ENCODE measurements at regions not wholly inside any gene's neighbourhood (a gene's known extent, or its start where the extent isn't known, plus 50 kb on each side); places are given as distances from the start of the nearest gene placed in this dataset.
"Not testable (repeated sequence)": the region's sequence is repeated elsewhere in the genome, so short reads cannot be mapped to it uniquely, and the experiment has no call there.

DNA sequence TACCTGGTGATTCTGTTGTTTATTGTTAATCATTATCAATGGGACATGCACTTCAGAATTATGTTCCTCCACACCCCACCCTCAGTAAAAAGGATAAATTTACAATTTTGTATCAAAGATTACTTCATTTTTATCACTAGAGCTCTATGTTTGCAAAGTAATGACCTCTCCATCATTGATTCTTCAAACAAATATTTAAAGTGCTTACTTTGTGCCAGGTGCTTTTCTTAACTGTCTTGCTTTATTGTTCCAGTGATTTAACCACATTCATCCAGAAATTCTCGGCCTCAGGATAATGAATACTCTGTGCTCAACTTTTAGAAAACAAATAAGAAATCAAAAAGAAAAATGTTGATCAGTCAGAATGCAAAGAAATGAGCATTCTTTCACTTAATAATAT lies 144.9 kb upstream of the FOXP2 start:
- H3K27me3 ChIP-seq (ENCODE audit: control insufficient read depth, insufficient read depth, low read length): no peaks in the 10 kb centered on the region
- TF ChIP-seq, protein P1, sequence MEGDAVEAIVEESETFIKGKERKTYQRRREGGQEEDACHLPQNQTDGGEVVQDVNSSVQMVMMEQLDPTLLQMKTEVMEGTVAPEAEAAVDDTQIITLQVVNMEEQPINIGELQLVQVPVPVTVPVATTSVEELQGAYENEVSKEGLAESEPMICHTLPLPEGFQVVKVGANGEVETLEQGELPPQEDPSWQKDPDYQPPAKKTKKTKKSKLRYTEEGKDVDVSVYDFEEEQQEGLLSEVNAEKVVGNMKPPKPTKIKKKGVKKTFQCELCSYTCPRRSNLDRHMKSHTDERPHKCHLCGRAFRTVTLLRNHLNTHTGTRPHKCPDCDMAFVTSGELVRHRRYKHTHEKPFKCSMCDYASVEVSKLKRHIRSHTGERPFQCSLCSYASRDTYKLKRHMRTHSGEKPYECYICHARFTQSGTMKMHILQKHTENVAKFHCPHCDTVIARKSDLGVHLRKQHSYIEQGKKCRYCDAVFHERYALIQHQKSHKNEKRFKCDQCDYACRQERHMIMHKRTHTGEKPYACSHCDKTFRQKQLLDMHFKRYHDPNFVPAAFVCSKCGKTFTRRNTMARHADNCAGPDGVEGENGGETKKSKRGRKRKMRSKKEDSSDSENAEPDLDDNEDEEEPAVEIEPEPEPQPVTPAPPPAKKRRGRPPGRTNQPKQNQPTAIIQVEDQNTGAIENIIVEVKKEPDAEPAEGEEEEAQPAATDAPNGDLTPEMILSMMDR (IDR thresholded peaks at IDR 0.05): no peak
- no peaks in the 10 kb centered on the region for H3K9me3 ChIP-seq (ENCODE audit: control insufficient read depth, low read length)
- no peaks in the 10 kb centered on the region for H3K36me3 ChIP-seq (ENCODE audit: control insufficient read depth, insufficient read depth, low read length)
- H3K4me2 ChIP-seq (ENCODE audit: low read length): no peak overlapping the region
- no peak overlapping the region for H2AFZ ChIP-seq
- H3K4me3 ChIP-seq (ENCODE audit: low read depth, low read length): no peak overlapping the region
- H3K4me1 ChIP-seq: no peaks in the 10 kb centered on the region
- H3K27ac ChIP-seq: no peak overlapping the region
- no peaks in the 10 kb centered on the region for H3K79me2 ChIP-seq
- no peak overlapping the region for H3K9ac ChIP-seq

DNA sequence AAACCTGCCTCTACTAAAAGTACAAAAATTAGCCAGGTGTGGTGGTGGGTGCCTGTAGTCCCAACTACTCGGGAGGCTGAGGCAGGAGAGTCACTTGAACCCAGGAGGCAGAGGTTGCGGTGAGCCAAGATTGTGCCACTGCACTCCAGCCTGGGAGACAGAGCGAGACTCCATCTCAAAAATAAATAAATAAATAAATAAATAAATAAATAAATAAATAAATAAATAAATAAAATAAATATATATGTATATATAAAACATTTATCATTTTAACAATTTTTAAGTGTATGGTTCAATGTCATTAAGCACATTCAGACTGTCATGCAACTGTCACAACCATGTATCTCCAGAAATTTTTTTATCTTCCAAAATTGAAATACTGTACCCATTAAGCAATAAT lies 147.1 kb upstream of the FOXP2 start:
- H3K9ac ChIP-seq; H3K4me1 ChIP-seq; H3K79me2 ChIP-seq; H3K27me3 ChIP-seq (ENCODE audit: control insufficient read depth, insufficient read depth, low read length); H3K4me2 ChIP-seq (ENCODE audit: low read length); H2AFZ ChIP-seq; H3K27ac ChIP-seq; H3K36me3 ChIP-seq (ENCODE audit: control insufficient read depth, insufficient read depth, low read length); H3K9me3 ChIP-seq (ENCODE audit: control insufficient read depth, low read length); H3K4me3 ChIP-seq (ENCODE audit: low read depth, low read length): not testable (repeated sequence)

DNA sequence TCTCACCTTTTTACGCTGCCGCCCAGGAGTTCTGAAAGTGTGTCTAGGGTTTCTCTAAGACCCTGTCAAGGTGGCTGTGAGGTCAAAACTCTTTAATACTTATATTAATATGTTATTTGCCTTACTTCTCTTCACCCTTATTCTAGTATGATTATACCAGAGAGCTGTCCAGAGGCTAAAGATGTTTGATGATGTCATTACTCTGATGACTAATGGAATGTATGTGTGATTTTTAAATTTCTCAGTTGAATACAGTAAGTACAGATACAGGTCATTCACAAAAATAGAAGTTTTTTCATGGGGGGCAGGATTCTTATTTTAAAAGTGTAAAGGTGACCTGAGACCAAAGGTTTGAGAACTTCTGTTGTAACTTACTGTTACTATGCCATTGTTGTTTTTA lies 150.6 kb upstream of the FOXP2 start:
- no peak overlapping the region for H3K27ac ChIP-seq
- H3K4me1 ChIP-seq: no peaks in the 10 kb centered on the region

DNA sequence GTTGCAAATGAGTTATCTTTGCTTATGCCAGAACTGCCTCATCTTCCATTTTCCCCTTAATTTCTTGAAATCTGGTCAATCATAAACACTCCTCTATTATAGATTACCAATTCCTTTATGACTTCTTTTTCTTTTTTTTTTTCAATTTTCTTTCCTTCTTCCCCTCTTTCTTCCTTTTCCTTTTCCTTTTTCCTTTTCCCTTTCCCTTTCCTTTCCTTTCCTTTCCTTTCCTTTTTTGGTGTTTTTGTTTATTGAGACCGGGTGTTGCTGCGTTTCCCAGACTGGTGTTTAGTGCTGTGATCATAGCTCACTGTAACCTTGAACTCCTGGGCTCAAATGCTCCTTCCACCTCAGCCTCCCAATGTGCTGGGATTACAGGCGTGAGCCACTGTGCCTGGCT lies 151.4 kb upstream of the FOXP2 start:
- no peaks in the 10 kb centered on the region for H3K36me3 ChIP-seq (ENCODE audit: control insufficient read depth, insufficient read depth, low read length)
- H3K4me3 ChIP-seq (ENCODE audit: low read depth, low read length): no peak overlapping the region
- TF ChIP-seq, protein P1 (IDR thresholded peaks at IDR 0.05): no peak
- no peaks in the 10 kb centered on the region for H3K79me2 ChIP-seq
- H2AFZ ChIP-seq: no peak overlapping the region
- no peaks in the 10 kb centered on the region for H3K9me3 ChIP-seq (ENCODE audit: control insufficient read depth, low read length)
- H3K4me1 ChIP-seq: no peaks in the 10 kb centered on the region
- H3K27me3 ChIP-seq (ENCODE audit: control insufficient read depth, insufficient read depth, low read length): no peaks in the 10 kb centered on the region
- no peak overlapping the region for H3K27ac ChIP-seq
- no peak overlapping the region for H3K9ac ChIP-seq
- H3K4me2 ChIP-seq (ENCODE audit: low read length): no peak overlapping the region

More for the DNA sequence above, 150.6 kb upstream of the FOXP2 start:
- H3K4me2 ChIP-seq (ENCODE audit: low read length): no peak overlapping the region
- no peak overlapping the region for H2AFZ ChIP-seq
- no peak overlapping the region for H3K9ac ChIP-seq
- no peak overlapping the region for H3K4me3 ChIP-seq (ENCODE audit: low read depth, low read length)
- no peaks in the 10 kb centered on the region for H3K27me3 ChIP-seq (ENCODE audit: control insufficient read depth, insufficient read depth, low read length)
- no peaks in the 10 kb centered on the region for H3K79me2 ChIP-seq
- H3K9me3 ChIP-seq (ENCODE audit: control insufficient read depth, low read length): no peaks in the 10 kb centered on the region
- TF ChIP-seq, protein P1 (IDR thresholded peaks at IDR 0.05): no peak
- no peaks in the 10 kb centered on the region for H3K36me3 ChIP-seq (ENCODE audit: control insufficient read depth, insufficient read depth, low read length)

DNA sequence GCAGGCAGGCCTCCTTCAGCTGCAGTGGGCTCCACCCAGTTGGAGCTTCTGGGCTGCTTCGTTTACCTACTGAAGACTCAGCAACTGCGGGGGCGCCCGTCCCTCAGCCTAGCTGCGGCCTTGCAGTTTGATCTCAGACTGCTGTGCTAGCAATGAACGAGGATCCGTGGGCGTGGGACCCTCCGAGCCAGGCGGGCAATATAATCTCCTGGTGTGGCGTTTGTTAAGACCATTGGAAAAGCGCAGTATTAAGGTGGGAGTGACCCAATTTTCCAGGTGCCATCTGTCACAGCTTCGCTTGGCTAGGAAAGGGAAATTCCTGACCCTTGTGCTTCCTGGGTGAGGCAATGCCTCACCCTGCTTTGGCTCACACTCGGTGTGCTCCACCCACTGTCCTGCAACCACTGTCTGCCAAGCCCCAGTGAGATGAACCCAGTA lies 159.2 kb upstream of the FOXP2 start:
- no peak overlapping the region for H3K4me3 ChIP-seq (ENCODE audit: low read depth, low read length)
- H3K79me2 ChIP-seq: no peaks in the 10 kb centered on the region
- H3K27me3 ChIP-seq (ENCODE audit: control insufficient read depth, insufficient read depth, low read length): no peaks in the 10 kb centered on the region
- no peaks in the 10 kb centered on the region for H3K4me1 ChIP-seq
- no peak overlapping the region for H2AFZ ChIP-seq
- H3K9ac ChIP-seq: no peak overlapping the region
- no peaks in the 10 kb centered on the region for H3K36me3 ChIP-seq (ENCODE audit: control insufficient read depth, insufficient read depth, low read length)
- no peak overlapping the region for H3K4me2 ChIP-seq (ENCODE audit: low read length)
- TF ChIP-seq, protein P1 (IDR thresholded peaks at IDR 0.05): no peak
- H3K9me3 ChIP-seq (ENCODE audit: control insufficient read depth, low read length): no peaks in the 10 kb centered on the region
- no peak overlapping the region for H3K27ac ChIP-seq

Measured in parathyroid adenoma (tissue), 2 donors.